ENCODE measurements at regions not wholly inside any gene's neighbourhood (a gene's known extent, or its start where the extent isn't known, plus 50 kb on each side); places are given as distances from the start of the nearest gene placed in this dataset.

DNA sequence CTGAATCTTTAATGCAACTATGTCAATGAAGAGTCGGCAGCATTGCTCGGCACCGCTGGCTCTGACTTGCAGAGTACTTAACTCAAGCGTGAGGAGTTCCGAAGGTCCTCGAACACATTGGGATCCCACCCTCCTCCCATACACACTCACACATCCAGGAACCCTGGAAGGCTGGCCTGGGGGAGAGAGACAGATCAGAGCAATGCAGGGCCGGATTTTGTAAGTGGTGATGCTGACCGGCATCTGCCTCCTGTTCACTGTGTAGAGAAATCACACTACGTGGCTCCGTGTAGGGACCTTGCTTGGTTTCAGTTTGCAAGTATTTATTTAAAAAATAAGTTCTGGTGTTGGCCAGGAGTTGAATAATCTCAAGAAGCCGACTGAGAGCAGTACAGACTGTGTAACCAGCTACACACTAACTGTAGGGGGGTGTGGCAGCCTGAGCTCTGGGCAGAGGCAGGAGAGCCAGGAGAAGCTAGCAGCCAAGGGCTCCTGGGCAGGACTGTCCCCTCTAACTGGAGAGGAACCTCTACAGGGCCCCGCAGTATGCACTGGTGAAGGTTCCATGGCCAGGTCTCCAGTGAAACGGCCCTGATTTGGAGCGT is 190.2 kb upstream of the TNRC6C start:
- WGBS, 2 donors (ENCODE audit: extremely low coverage in 2 of 2, insufficient read length in 2 of 2, insufficient replicate concordance in 1 of 2), result no CpG with 5 or more reads among the region's 14 CpGs
- Histone ChIP-seq H3K4me3 (ENCODE audit: low read length in 2 of 2) (no peak overlapping the region), H3K23ac (ENCODE audit: low read depth, low read length, poor library complexity) (no peak overlapping the region), H2AK5ac (ENCODE audit: low read depth, low read length) (peak overlapping the region; percentile 83), H3K79me1 (ENCODE audit: low read depth, low read length) (no peaks in the 10 kb centered on the region), H2BK15ac (ENCODE audit: low read length) (peak overlapping the region; percentile 40), H3K4ac (ENCODE audit: low read length) (no peak overlapping the region), H3K27me3 (ENCODE audit: control insufficient read depth in 3 of 3, insufficient read depth in 3 of 3, low read depth in 1 of 3, low read length in 3 of 3) (peaks cover 0 to 18% (median 0%) of the 10 kb centered on the region in 3 experiments), H3K18ac (ENCODE audit: low read length) (no peak overlapping the region), H2BK5ac (ENCODE audit: low read length) (no peak overlapping the region), H3K14ac (ENCODE audit: low read length) (no peak overlapping the region), H3K4me2 (ENCODE audit: insufficient read depth, low read length, poor library complexity, severe bottlenecking) (no peak overlapping the region), H3K9me3 (replicated peaks in 1 of 2; ENCODE audit: control insufficient read depth in 2 of 2, insufficient read depth in 1 of 2, low read depth in 1 of 2, low read length in 2 of 2) (no peaks in the 10 kb centered on the region), H3K4me1 (ENCODE audit: control insufficient read depth in 2 of 2, insufficient read depth in 1 of 2, low read depth in 1 of 2, low read length in 2 of 2) (peaks cover 0 to 20% of the 10 kb centered on the region in 2 donors), H3K9ac (ENCODE audit: low read depth, low read length, poor library complexity) (no peak overlapping the region), H2AFZ (ENCODE audit: low read length) (no peak overlapping the region), H3K27ac (replicated peaks; ENCODE audit: low read length) (no peak overlapping the region), H4K91ac (ENCODE audit: low read depth, low read length, poor library complexity) (no peak overlapping the region), H3K36me3 (replicated peaks in 1 of 2; ENCODE audit: control insufficient read depth in 2 of 2, insufficient read depth in 2 of 2, low read length in 2 of 2) (no peaks in the 10 kb centered on the region), H2BK12ac (ENCODE audit: low read length) (peak overlapping the region; percentile 53), H2BK120ac (ENCODE audit: low read depth, low read length) (no peak overlapping the region), H4K8ac (ENCODE audit: low read depth, low read length) (no peak overlapping the region)
- no peak for DNase-seq (ENCODE audit: low spot score)

DNA sequence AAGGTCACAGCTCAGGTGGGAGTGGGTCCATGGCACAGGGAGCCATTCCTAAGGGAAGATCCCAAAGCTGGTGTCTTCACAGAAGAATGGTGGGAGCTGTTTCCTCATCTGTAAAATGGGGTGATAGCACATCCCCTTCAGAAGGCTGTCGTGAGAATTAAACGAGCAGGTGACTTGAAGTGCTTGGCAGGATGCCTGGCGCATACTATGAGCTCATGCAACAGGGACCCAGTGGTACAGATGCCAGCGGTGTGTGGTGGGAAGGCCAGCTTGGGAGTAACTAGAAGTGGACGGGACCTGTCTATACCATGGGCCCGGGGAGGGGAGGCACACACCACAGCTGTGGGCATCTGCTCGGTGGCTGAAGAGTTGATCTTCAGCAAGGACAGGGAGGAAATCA is 189.3 kb upstream of the TNRC6C start:
- no CpG with 5 or more reads among the region's 7 CpGs for WGBS, 2 donors (ENCODE audit: extremely low coverage in 2 of 2, insufficient read length in 2 of 2, insufficient replicate concordance in 1 of 2)
- no peak for DNase-seq (ENCODE audit: low spot score)
- H2BK5ac ChIP-seq (ENCODE audit: low read length), result no peak overlapping the region

DNA sequence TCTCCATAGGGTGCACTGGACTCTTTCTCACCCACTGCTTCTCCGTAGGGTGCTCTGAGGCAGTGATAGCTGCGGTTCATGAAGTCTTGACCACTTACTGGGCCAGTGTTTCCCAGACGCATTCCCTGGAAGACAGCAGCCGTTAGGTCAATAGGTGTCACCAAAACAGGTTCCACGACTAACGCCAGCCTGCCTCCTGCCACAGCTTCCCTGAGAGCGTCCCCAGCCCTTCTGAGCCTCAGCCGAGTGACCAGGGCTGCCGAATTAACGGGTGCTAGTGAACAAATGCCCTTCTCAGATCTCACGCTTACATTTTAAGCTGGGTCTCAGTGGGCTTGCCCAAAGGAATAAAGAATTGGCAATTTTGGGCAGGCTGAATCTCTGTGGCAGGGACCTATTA is 188.7 kb upstream of the TNRC6C start:
- no peak overlapping the region for H3K9ac ChIP-seq (ENCODE audit: low read depth, low read length, poor library complexity)
- no peak for DNase-seq (ENCODE audit: low spot score)
- no peak overlapping the region for H3K14ac ChIP-seq (ENCODE audit: low read length)
- H4K91ac ChIP-seq (ENCODE audit: low read depth, low read length, poor library complexity), result no peak overlapping the region
- H2BK120ac ChIP-seq (ENCODE audit: low read depth, low read length), result no peak overlapping the region
- H3K4me3 ChIP-seq (ENCODE audit: low read length in 2 of 2), result no peak overlapping the region
- H3K9me3 ChIP-seq (replicated peaks in 1 of 2; ENCODE audit: control insufficient read depth in 2 of 2, insufficient read depth in 1 of 2, low read depth in 1 of 2, low read length in 2 of 2), result no peaks in the 10 kb centered on the region
- no peak overlapping the region for H3K4me2 ChIP-seq (ENCODE audit: insufficient read depth, low read length, poor library complexity, severe bottlenecking)
- no peak overlapping the region for H2BK5ac ChIP-seq (ENCODE audit: low read length)
- H3K23ac ChIP-seq (ENCODE audit: low read depth, low read length, poor library complexity), result no peak overlapping the region
- H2AFZ ChIP-seq (ENCODE audit: low read length), result no peak overlapping the region
- no peak overlapping the region for H3K27ac ChIP-seq (replicated peaks; ENCODE audit: low read length)
- no peak overlapping the region for H4K8ac ChIP-seq (ENCODE audit: low read depth, low read length)
- H3K79me1 ChIP-seq (ENCODE audit: low read depth, low read length), result no peaks in the 10 kb centered on the region
- peaks cover 0 to 18% (median 0%) of the 10 kb centered on the region in 3 experiments for H3K27me3 ChIP-seq (ENCODE audit: control insufficient read depth in 3 of 3, insufficient read depth in 3 of 3, low read depth in 1 of 3, low read length in 3 of 3)
- H3K36me3 ChIP-seq (replicated peaks in 1 of 2; ENCODE audit: control insufficient read depth in 2 of 2, insufficient read depth in 2 of 2, low read length in 2 of 2), result no peaks in the 10 kb centered on the region
- H2BK12ac ChIP-seq (ENCODE audit: low read length), result peak overlapping the region; percentile 14
- WGBS, 2 donors (ENCODE audit: extremely low coverage in 2 of 2, insufficient read length in 2 of 2, insufficient replicate concordance in 1 of 2), result no CpG with 5 or more reads among the region's 11 CpGs
- peak overlapping the region; percentile 83 for H2AK5ac ChIP-seq (ENCODE audit: low read depth, low read length)
- H3K4me1 ChIP-seq (ENCODE audit: control insufficient read depth in 2 of 2, insufficient read depth in 1 of 2, low read depth in 1 of 2, low read length in 2 of 2), result peaks cover 0 to 20% of the 10 kb centered on the region in 2 donors
- H3K18ac ChIP-seq (ENCODE audit: low read length), result peak overlapping the region; percentile 32
- no peak overlapping the region for H3K4ac ChIP-seq (ENCODE audit: low read length)
- peak overlapping the region; percentile 11 for H2BK15ac ChIP-seq (ENCODE audit: low read length)

More for the DNA sequence above, 189.3 kb upstream of the TNRC6C start:
- Histone ChIP-seq H3K4me3 (ENCODE audit: low read length in 2 of 2) (no peak overlapping the region), H3K14ac (ENCODE audit: low read length) (no peak overlapping the region), H3K18ac (ENCODE audit: low read length) (peak overlapping the region; percentile 32), H2BK120ac (ENCODE audit: low read depth, low read length) (no peak overlapping the region), H3K36me3 (replicated peaks in 1 of 2; ENCODE audit: control insufficient read depth in 2 of 2, insufficient read depth in 2 of 2, low read length in 2 of 2) (no peaks in the 10 kb centered on the region), H4K8ac (ENCODE audit: low read depth, low read length) (no peak overlapping the region), H3K4ac (ENCODE audit: low read length) (no peak overlapping the region), H3K4me1 (ENCODE audit: control insufficient read depth in 2 of 2, insufficient read depth in 1 of 2, low read depth in 1 of 2, low read length in 2 of 2) (peaks cover 0 to 20% of the 10 kb centered on the region in 2 donors), H3K9me3 (replicated peaks in 1 of 2; ENCODE audit: control insufficient read depth in 2 of 2, insufficient read depth in 1 of 2, low read depth in 1 of 2, low read length in 2 of 2) (no peaks in the 10 kb centered on the region), H2BK12ac (ENCODE audit: low read length) (no peak overlapping the region), H2AK5ac (ENCODE audit: low read depth, low read length) (peak overlapping the region; percentile 83), H2BK15ac (ENCODE audit: low read length) (peak overlapping the region; percentile 40), H3K79me1 (ENCODE audit: low read depth, low read length) (no peaks in the 10 kb centered on the region), H4K91ac (ENCODE audit: low read depth, low read length, poor library complexity) (no peak overlapping the region), H3K27me3 (ENCODE audit: control insufficient read depth in 3 of 3, insufficient read depth in 3 of 3, low read depth in 1 of 3, low read length in 3 of 3) (peaks cover 0 to 18% (median 0%) of the 10 kb centered on the region in 3 experiments), H3K23ac (ENCODE audit: low read depth, low read length, poor library complexity) (no peak overlapping the region), H3K9ac (ENCODE audit: low read depth, low read length, poor library complexity) (peak overlapping the region; percentile 36), H3K27ac (replicated peaks; ENCODE audit: low read length) (no peak overlapping the region), H2AFZ (ENCODE audit: low read length) (no peak overlapping the region), H3K4me2 (ENCODE audit: insufficient read depth, low read length, poor library complexity, severe bottlenecking) (no peak overlapping the region)

DNA sequence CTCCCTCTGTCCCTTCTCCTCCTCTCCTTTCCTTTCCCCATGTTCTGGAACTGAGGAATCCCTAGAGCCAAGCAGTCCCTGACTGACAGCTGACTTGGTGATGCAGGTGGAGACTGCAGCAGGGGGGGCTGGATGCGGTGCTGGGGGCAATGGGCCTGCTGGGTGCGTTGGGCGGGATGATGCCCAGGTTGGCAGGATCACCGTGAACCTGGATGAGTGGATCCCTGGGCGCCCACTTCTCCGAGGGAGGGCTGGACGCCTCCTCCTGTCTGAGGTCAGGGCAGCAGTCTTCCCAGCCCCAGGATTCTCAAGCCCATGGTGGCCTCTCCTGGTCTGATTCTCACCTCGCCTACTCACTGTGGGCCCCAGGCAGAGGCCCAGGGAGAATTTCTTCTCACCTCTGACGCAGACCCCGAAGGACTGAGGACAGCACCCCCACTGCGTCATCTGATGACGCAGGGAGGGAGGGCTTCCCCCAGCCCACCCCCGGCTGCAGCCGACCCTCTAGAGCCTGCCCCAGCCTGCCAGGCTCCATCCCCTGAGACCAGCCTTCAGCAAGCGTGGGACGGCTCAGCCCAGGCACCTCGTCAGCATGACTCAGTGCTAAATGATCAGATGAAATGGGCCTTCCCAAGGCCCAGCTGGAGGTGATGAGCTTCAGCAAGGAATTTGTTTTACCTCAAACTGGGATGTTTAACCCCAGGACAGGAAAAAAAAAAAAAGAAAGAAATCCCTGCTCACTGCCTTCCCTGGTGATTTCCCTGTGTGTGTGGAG is 188.0 kb upstream of the TNRC6C start:
- Histone ChIP-seq H3K14ac (ENCODE audit: low read length) (no peak overlapping the region), H3K4me1 (ENCODE audit: control insufficient read depth in 2 of 2, insufficient read depth in 1 of 2, low read depth in 1 of 2, low read length in 2 of 2) (peaks cover 0 to 20% of the 10 kb centered on the region in 2 donors), H3K9ac (ENCODE audit: low read depth, low read length, poor library complexity) (peak overlapping the region; percentile 61), H3K18ac (ENCODE audit: low read length) (peak overlapping the region; percentile 92), H2AK5ac (ENCODE audit: low read depth, low read length) (peak overlapping the region; percentile 85), H2BK12ac (ENCODE audit: low read length) (peak overlapping the region; percentile 63), H3K9me3 (replicated peaks in 1 of 2; ENCODE audit: control insufficient read depth in 2 of 2, insufficient read depth in 1 of 2, low read depth in 1 of 2, low read length in 2 of 2) (no peaks in the 10 kb centered on the region), H3K36me3 (replicated peaks in 1 of 2; ENCODE audit: control insufficient read depth in 2 of 2, insufficient read depth in 2 of 2, low read length in 2 of 2) (no peaks in the 10 kb centered on the region), H3K79me1 (ENCODE audit: low read depth, low read length) (no peaks in the 10 kb centered on the region), H3K23ac (ENCODE audit: low read depth, low read length, poor library complexity) (peak overlapping the region; percentile 35), H3K4me2 (ENCODE audit: insufficient read depth, low read length, poor library complexity, severe bottlenecking) (no peak overlapping the region), H3K4me3 (ENCODE audit: low read length in 2 of 2) (no peak overlapping the region), H3K4ac (ENCODE audit: low read length) (no peak overlapping the region), H2BK5ac (ENCODE audit: low read length) (peak overlapping the region; percentile 83), H4K8ac (ENCODE audit: low read depth, low read length) (no peak overlapping the region), H2BK15ac (ENCODE audit: low read length) (peak overlapping the region; percentile 99), H4K91ac (ENCODE audit: low read depth, low read length, poor library complexity) (peak overlapping the region; percentile 65), H3K27ac (replicated peaks; ENCODE audit: low read length) (no peak overlapping the region), H2BK120ac (ENCODE audit: low read depth, low read length) (peak overlapping the region; percentile 76), H3K27me3 (ENCODE audit: control insufficient read depth in 3 of 3, insufficient read depth in 3 of 3, low read depth in 1 of 3, low read length in 3 of 3) (peaks cover 0 to 18% (median 0%) of the 10 kb centered on the region in 3 experiments), H2AFZ (ENCODE audit: low read length) (no peak overlapping the region)
- no CpG with 5 or more reads among the region's 17 CpGs for WGBS, 2 donors (ENCODE audit: extremely low coverage in 2 of 2, insufficient read length in 2 of 2, insufficient replicate concordance in 1 of 2)
- DNase-seq (ENCODE audit: low spot score), result no peak
